Fibroblast of lung (primary cell): ENCODE measurements at regions not wholly inside any gene's neighbourhood (a gene's known extent, or its start where the extent isn't known, plus 50 kb on each side); places are given as distances from the start of the nearest gene placed in this dataset.

Experiments used
- DNase-seq, 2 donors: peaks; one replicate each; pipeline versions ENCODE4 v3.0.0 to v3.0.0-alpha.2; 2010; ENCODE audit warnings: low read depth in 2 of 2
- H2AFZ ChIP-seq: 2 replicates; pipeline ENCODE4 v1.5.1; 2012; ENCODE audit warnings: low read length, control low read depth, inconsistent platforms
- H3K27ac ChIP-seq: 2 replicates; pipeline ENCODE4 v1.5.1; 2011; ENCODE audit warnings: low read length, control low read depth; ENCODE audit not compliant: insufficient read depth
- H3K27me3 ChIP-seq: 2 replicates; pipeline ENCODE4 v1.5.1; 2011; ENCODE audit warnings: mild to moderate bottlenecking, low read length; ENCODE audit not compliant: control insufficient read depth, insufficient read depth
- H3K36me3 ChIP-seq: 2 replicates; pipeline ENCODE4 v1.5.1; 2011; ENCODE audit warnings: low read length; ENCODE audit not compliant: control insufficient read depth, insufficient read depth
- H3K4me1 ChIP-seq: 2 replicates; pipeline ENCODE4 v1.5.1; 2011; ENCODE audit warnings: low read length; ENCODE audit not compliant: control insufficient read depth, insufficient read depth; ENCODE audit errors: extremely low read depth
- H3K4me2 ChIP-seq: 2 replicates; pipeline ENCODE4 v1.5.1; 2011; ENCODE audit warnings: low read length, control low read depth; ENCODE audit not compliant: insufficient read depth; ENCODE audit errors: extremely low read depth
- H3K4me3 ChIP-seq, 4 experiments: fragments of 200-600 bp in 1 of 4; sonication (generic) in 1 of 4; replicated peaks in 1 of 4; 2 replicates each; pipeline ENCODE4 v1.5.1; 2011 to 2016; ENCODE audit warnings: low read length in 4 of 4, low read depth in 3 of 4, mild to moderate bottlenecking in 3 of 4, control low read depth in 2 of 4, inconsistent platforms in 1 of 4, mixed read lengths in 1 of 4; ENCODE audit not compliant: insufficient read depth in 1 of 4; ENCODE audit errors: control extremely low read depth in 1 of 4
- H3K79me2 ChIP-seq: 2 replicates; pipeline ENCODE4 v1.5.1; 2012; ENCODE audit warnings: mild to moderate bottlenecking, low read length, inconsistent platforms; ENCODE audit not compliant: control insufficient read depth, insufficient read depth
- H3K9ac ChIP-seq: 2 replicates; pipeline ENCODE4 v1.5.1; 2011; ENCODE audit warnings: mild to moderate bottlenecking, low read length, control low read depth; ENCODE audit not compliant: insufficient read depth
- H3K9me3 ChIP-seq: 2 replicates; pipeline ENCODE4 v1.5.1; 2012; ENCODE audit warnings: low read depth, low read length; ENCODE audit not compliant: control insufficient read depth, insufficient read depth
- H4K20me1 ChIP-seq: 2 replicates; pipeline ENCODE4 v1.5.1; 2011; ENCODE audit warnings: low read length; ENCODE audit not compliant: control insufficient read depth, insufficient read depth; ENCODE audit errors: extremely low read depth
- EZH2 ChIP-seq: IDR thresholded peaks from 2 replicates; pipeline ENCODE4 v1.5.1; 2012; ENCODE audit warnings: low read length, control low read depth, mild to moderate bottlenecking; ENCODE audit errors: missing control alignments
- TF ChIP-seq, protein P1 (sequence below), 2 donors: IDR thresholded peaks in 1 of 2; conservative IDR thresholded peaks in 1 of 2; 1 replicate in 1 of 2; 2 replicates in 1 of 2; pipeline ENCODE4 v1.5.1; 2011 to 2012; ENCODE audit warnings: low read length in 2 of 2, control low read depth in 1 of 2, inconsistent platforms in 1 of 2, low read depth in 1 of 2, mild to moderate bottlenecking in 1 of 2

DNA sequence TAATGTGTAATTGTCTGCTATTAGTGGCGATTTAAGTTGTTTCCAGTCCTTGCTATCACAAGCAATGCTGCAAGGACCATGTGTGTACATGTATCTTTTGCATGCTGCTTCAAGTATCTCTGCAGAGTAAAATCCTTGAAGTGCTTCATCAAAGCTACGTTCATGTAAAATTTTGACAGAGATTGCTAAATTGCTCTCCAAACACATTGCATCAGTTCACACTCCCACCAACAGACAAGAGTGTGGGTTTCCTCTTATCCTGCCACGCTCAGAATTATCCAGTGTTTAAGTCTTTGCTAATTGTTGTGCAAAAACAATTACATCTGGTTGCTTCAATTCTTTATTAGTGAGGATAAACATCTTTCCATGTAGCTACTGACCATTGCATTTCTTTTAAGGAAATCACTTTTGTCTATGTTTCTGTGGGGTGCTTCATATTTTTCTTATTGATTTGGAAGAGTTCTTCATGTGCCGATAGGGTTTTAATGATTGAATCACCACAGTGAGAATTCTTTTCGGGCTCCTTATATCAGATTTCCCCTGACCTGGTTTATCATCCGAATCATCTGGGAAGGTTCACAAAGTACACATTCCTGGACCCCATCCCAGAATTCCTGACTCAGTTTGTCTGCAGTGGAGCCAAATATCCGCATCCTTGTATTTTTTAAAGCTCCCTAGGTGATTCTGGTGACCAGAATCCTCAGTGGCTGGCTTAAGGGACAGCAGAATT, 56.3 kb upstream of the GALNT2 start:
- Histone ChIP-seq H3K4me3 (no peak overlapping the region), H3K9me3 (no peaks in the 10 kb centered on the region), H4K20me1 (no peaks in the 10 kb centered on the region), H2AFZ (no peak overlapping the region), H3K27ac (no peak overlapping the region), H3K79me2 (no peaks in the 10 kb centered on the region), H3K4me1 (no peaks in the 10 kb centered on the region), H3K36me3 (no peaks in the 10 kb centered on the region), H3K27me3 (no peaks in the 10 kb centered on the region), H3K9ac (no peak overlapping the region), H3K4me2 (no peak overlapping the region)
- no peak for TF ChIP-seq EZH2
- TF ChIP-seq, protein P1, sequence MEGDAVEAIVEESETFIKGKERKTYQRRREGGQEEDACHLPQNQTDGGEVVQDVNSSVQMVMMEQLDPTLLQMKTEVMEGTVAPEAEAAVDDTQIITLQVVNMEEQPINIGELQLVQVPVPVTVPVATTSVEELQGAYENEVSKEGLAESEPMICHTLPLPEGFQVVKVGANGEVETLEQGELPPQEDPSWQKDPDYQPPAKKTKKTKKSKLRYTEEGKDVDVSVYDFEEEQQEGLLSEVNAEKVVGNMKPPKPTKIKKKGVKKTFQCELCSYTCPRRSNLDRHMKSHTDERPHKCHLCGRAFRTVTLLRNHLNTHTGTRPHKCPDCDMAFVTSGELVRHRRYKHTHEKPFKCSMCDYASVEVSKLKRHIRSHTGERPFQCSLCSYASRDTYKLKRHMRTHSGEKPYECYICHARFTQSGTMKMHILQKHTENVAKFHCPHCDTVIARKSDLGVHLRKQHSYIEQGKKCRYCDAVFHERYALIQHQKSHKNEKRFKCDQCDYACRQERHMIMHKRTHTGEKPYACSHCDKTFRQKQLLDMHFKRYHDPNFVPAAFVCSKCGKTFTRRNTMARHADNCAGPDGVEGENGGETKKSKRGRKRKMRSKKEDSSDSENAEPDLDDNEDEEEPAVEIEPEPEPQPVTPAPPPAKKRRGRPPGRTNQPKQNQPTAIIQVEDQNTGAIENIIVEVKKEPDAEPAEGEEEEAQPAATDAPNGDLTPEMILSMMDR (conservative IDR thresholded peaks at IDR 0.05 in 1 of 2, IDR thresholded peaks at IDR 0.05 in 1 of 2; ENCODE audit: low read depth in 1 of 2, low read length in 2 of 2): no peak
- DNase-seq: peak in 1 of 2 donors; percentile 11

DNA sequence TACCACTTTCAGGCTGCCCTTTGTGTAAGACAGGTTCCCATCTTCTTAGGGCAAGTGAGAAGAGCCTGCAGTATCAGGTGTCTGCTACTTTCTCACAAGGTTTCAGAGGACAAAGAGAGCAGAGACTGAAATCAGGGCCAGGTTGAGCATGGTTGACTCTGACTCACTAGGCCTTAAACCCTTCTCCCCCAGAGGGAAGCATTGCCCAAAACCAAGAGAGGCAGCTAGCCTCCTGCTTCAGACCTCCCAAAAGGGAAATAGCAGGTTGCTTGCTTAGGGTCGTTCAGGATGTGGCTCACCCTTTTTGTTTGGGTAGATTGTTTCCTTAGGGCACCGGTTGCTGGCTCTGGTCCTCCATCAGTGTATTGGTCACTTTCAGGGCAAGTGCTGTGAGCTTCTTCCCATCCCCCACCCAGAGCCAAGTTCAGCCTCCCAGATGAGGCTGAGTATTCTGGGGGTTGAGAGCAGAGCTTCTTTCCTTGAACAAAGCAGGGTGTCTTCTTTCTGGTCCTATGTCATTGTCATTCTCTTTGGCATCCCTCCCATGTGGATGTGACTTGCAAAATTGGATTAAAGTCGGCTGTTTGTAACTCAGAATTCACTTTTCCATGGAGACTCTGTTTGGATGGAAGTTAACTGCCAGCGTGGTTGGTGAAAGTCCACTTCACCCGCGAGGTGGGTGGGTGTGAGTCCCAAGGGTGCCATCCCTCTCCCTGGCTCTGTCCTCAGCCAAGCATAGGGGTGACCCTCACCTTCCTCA, 55.5 kb upstream of the GALNT2 start:
- Histone ChIP-seq H3K27ac (no peak overlapping the region), H3K4me2 (no peak overlapping the region), H3K9me3 (no peaks in the 10 kb centered on the region), H3K27me3 (no peaks in the 10 kb centered on the region), H3K79me2 (no peaks in the 10 kb centered on the region), H3K36me3 (no peaks in the 10 kb centered on the region), H4K20me1 (no peaks in the 10 kb centered on the region), H3K9ac (no peak overlapping the region), H3K4me3 (no peak overlapping the region), H2AFZ (no peak overlapping the region), H3K4me1 (no peaks in the 10 kb centered on the region)
- no peak for TF ChIP-seq EZH2
- TF ChIP-seq, protein P1 (conservative IDR thresholded peaks at IDR 0.05 in 1 of 2, IDR thresholded peaks at IDR 0.05 in 1 of 2; ENCODE audit: low read depth in 1 of 2, low read length in 2 of 2): no peak
- DNase-seq: peak in 1 of 2 donors; percentile 1

DNA sequence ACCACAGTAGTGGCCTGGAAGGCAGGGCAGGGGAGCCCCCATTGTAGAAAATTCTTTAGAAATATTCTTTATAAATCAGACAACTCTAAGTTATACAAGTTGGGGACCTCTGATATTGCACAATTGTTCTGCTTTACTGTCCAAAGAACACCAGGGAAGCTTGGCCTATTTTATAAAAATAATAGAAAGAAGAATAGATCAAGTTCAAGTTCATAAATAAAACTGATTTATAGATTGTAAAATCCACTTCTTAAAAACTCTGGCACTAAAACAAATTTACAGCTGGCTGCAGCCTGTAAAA, 55.0 kb upstream of the GALNT2 start:
- Histone ChIP-seq H3K4me1 (no peaks in the 10 kb centered on the region), H2AFZ (no peak overlapping the region), H3K4me2 (no peak overlapping the region), H3K36me3 (no peaks in the 10 kb centered on the region), H3K9ac (no peak overlapping the region), H3K27ac (no peak overlapping the region), H3K79me2 (no peaks in the 10 kb centered on the region), H4K20me1 (no peaks in the 10 kb centered on the region), H3K9me3 (no peaks in the 10 kb centered on the region), H3K27me3 (no peaks in the 10 kb centered on the region), H3K4me3 (no peak overlapping the region)
- no peak for TF ChIP-seq EZH2
- TF ChIP-seq, protein P1 (conservative IDR thresholded peaks at IDR 0.05 in 1 of 2, IDR thresholded peaks at IDR 0.05 in 1 of 2; ENCODE audit: low read depth in 1 of 2, low read length in 2 of 2): no peak
- no peak for DNase-seq
